ENCODE measurements at regions not wholly inside any gene's neighbourhood (a gene's known extent, or its start where the extent isn't known, plus 50 kb on each side); places are given as distances from the start of the nearest gene placed in this dataset.

GRCh38 chr3:153023896-153024295 is 138.1 kb upstream of the RAP2B start:
- Histone ChIP-seq H4K20me1 (ENCODE audit: insufficient read depth) (no peaks in the 10 kb centered on the region), H2AFZ (no peak overlapping the region), H3K79me2 (ENCODE audit: low read depth) (no peaks in the 10 kb centered on the region), H3K27me3 (ENCODE audit: insufficient read depth, low read depth) (no peaks in the 10 kb centered on the region), H3F3A (ENCODE audit: insufficient read depth, low read depth) (no peaks in the 10 kb centered on the region), H3K36me3 (ENCODE audit: low read depth) (no peaks in the 10 kb centered on the region), H3K9me2 (ENCODE audit: insufficient read depth) (no peaks in the 10 kb centered on the region), H3K4me2 (no peak overlapping the region), H3K4me1 (replicated peaks; ENCODE audit: insufficient read depth) (no peaks in the 10 kb centered on the region), H3K9me3 (ENCODE audit: insufficient read depth, low read depth) (no peaks in the 10 kb centered on the region), H3K27ac (no peak overlapping the region), H3K4me3 (no peak overlapping the region)
- TF ChIP-seq EZH2 (IDR thresholded peaks at IDR 0.05; ENCODE audit: low read depth) (no peak), CTCF (conservative IDR thresholded peaks at IDR 0.05) (no peak)
- intact Hi-C loops (cut with micrococcal nuclease; ENCODE audit: unreplicated experiment): loop anchor here (10.0 kb wide), 1 partner anchor 189 kb away; the partner anchor contains the start of gene P2RY1
- DNase-seq: no peak
- no TSS peak for BruUV-seq (replicated peaks)
- CTCF ChIA-PET: no interaction called here
- POLR2A ChIA-PET (ENCODE audit: unreplicated experiment): no interaction called here

- no peaks in the 10 kb centered on the region for H3K36me3 ChIP-seq (ENCODE audit: low read depth)
- H3K27ac ChIP-seq: no peak overlapping the region
- no peaks in the 10 kb centered on the region for H3K79me2 ChIP-seq (ENCODE audit: low read depth)
- no peaks in the 10 kb centered on the region for H3F3A ChIP-seq (ENCODE audit: insufficient read depth, low read depth)
- ChIA-PET POLR2A (ENCODE audit: unreplicated experiment) (no interaction called here), CTCF (no interaction called here)
- DNase-seq: no peak
- intact Hi-C loops (cut with micrococcal nuclease; ENCODE audit: unreplicated experiment): loop anchor here (1.0 to 10.0 kb wide), 8 partner anchors 191 to 1227 kb away; partner anchors contain the start of gene P2RY1
- no TSS peak for BruUV-seq (replicated peaks)
- no peaks in the 10 kb centered on the region for H3K9me3 ChIP-seq (ENCODE audit: insufficient read depth, low read depth)
- H2AFZ ChIP-seq: no peak overlapping the region
- H3K27me3 ChIP-seq (ENCODE audit: insufficient read depth, low read depth): no peaks in the 10 kb centered on the region
- H3K9me2 ChIP-seq (ENCODE audit: insufficient read depth): no peaks in the 10 kb centered on the region
- H3K4me3 ChIP-seq: no peak overlapping the region
- H4K20me1 ChIP-seq (ENCODE audit: insufficient read depth): no peaks in the 10 kb centered on the region
- TF ChIP-seq EZH2 (IDR thresholded peaks at IDR 0.05; ENCODE audit: low read depth) (no peak), CTCF (conservative IDR thresholded peaks at IDR 0.05) (peak; percentile 95)
- no peaks in the 10 kb centered on the region for H3K4me1 ChIP-seq (replicated peaks; ENCODE audit: insufficient read depth)
- H3K4me2 ChIP-seq: no peak overlapping the region
Measured at GRCh38 chr3:153026026-153026425, 136.0 kb upstream of the RAP2B start.

GRCh38 chr3:153028381-153028780 is 133.6 kb upstream of the RAP2B start:
- Histone ChIP-seq H4K20me1 (ENCODE audit: insufficient read depth) (no peaks in the 10 kb centered on the region), H3K27ac (no peak overlapping the region), H3K36me3 (ENCODE audit: low read depth) (no peaks in the 10 kb centered on the region), H3K27me3 (ENCODE audit: insufficient read depth, low read depth) (no peaks in the 10 kb centered on the region), H3K4me3 (no peak overlapping the region), H2AFZ (0 out of 2 replicates have a peak overlapping the region, but pooled peaks have one; percentile 9), H3K9me2 (ENCODE audit: insufficient read depth) (no peaks in the 10 kb centered on the region), H3K79me2 (ENCODE audit: low read depth) (no peaks in the 10 kb centered on the region), H3K9me3 (ENCODE audit: insufficient read depth, low read depth) (no peaks in the 10 kb centered on the region), H3K4me2 (no peak overlapping the region), H3F3A (ENCODE audit: insufficient read depth, low read depth) (no peaks in the 10 kb centered on the region), H3K4me1 (replicated peaks; ENCODE audit: insufficient read depth) (no peaks in the 10 kb centered on the region)
- ChIA-PET POLR2A (ENCODE audit: unreplicated experiment) (interaction anchor here (0.6 kb wide), 1 partner anchor 353 kb away, joined by 4 read pairs; no protein-coding TSS in a partner anchor), CTCF (no interaction called here)
- no TSS peak for BruUV-seq (replicated peaks)
- intact Hi-C loops (cut with micrococcal nuclease; ENCODE audit: unreplicated experiment): loop anchor here (5.0 to 10.0 kb wide), 4 partner anchors 194 to 989 kb away; partner anchors contain the start of gene P2RY1
- DNase-seq: no peak
- TF ChIP-seq CTCF (conservative IDR thresholded peaks at IDR 0.05): no peak
- no peak for TF ChIP-seq EZH2 (IDR thresholded peaks at IDR 0.05; ENCODE audit: low read depth)

Data from PC-9 (cell line).